ENCODE measurements at regions not wholly inside any gene's neighbourhood (a gene's known extent, or its start where the extent isn't known, plus 50 kb on each side); places are given as distances from the start of the nearest gene placed in this dataset.

DNA sequence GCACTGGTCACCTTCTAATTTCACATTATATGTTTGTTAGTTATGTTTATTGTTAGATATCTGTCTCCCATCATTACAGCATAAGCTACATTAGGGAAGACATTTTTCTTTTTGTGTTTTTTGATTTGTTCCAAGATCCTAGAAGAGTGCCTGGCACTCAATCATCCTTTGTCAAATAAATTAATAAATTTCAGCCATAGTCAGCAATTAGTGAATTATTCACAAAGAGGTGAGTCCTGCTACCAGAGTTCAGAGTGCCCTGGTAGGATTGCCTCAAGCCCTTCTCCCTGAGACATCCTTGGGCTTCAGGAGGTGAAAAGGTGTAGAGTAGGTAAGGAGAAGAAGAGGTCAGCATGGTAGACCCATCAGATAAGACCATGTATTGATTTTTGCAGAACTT is 186.2 kb upstream of the CTAGE1 start:
- no peaks in the 10 kb centered on the region for H3K79me2 ChIP-seq (ENCODE audit: insufficient read depth, low read length)
- H3K9me2 ChIP-seq (replicated peaks; ENCODE audit: insufficient read depth, low read length) = no peaks in the 10 kb centered on the region
- no peaks in the 10 kb centered on the region for H4K20me1 ChIP-seq (ENCODE audit: low read depth, low read length)
- no peak overlapping the region for H2AFZ ChIP-seq (ENCODE audit: low read depth, low read length, severe bottlenecking)
- no peaks in the 10 kb centered on the region for H3K9me3 ChIP-seq (ENCODE audit: insufficient read depth, low read length)
- no peaks in the 10 kb centered on the region for H3F3A ChIP-seq (ENCODE audit: insufficient read depth)
- no peak overlapping the region for H3K27ac ChIP-seq (ENCODE audit: low read depth, low read length)
- H3K27me3 ChIP-seq (ENCODE audit: low read length) = no peaks in the 10 kb centered on the region
- H3K36me3 ChIP-seq (ENCODE audit: low read length) = no peaks in the 10 kb centered on the region
- H3K4me2 ChIP-seq (ENCODE audit: low read depth, low read length, poor library complexity, severe bottlenecking) = no peak overlapping the region
- no peak for TF ChIP-seq EZH2phosphoT487 (conservative IDR thresholded peaks at IDR 0.05; ENCODE audit: low read length)
- TF ChIP-seq, protein P1, sequence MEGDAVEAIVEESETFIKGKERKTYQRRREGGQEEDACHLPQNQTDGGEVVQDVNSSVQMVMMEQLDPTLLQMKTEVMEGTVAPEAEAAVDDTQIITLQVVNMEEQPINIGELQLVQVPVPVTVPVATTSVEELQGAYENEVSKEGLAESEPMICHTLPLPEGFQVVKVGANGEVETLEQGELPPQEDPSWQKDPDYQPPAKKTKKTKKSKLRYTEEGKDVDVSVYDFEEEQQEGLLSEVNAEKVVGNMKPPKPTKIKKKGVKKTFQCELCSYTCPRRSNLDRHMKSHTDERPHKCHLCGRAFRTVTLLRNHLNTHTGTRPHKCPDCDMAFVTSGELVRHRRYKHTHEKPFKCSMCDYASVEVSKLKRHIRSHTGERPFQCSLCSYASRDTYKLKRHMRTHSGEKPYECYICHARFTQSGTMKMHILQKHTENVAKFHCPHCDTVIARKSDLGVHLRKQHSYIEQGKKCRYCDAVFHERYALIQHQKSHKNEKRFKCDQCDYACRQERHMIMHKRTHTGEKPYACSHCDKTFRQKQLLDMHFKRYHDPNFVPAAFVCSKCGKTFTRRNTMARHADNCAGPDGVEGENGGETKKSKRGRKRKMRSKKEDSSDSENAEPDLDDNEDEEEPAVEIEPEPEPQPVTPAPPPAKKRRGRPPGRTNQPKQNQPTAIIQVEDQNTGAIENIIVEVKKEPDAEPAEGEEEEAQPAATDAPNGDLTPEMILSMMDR (IDR thresholded peaks at IDR 0.05; ENCODE audit: insufficient read depth, low read length, poor library complexity, severe bottlenecking) = no peak
- H3K9ac ChIP-seq (ENCODE audit: low read length) = no peak overlapping the region
- no peak overlapping the region for H3K4me3 ChIP-seq (ENCODE audit: insufficient read depth, low read length, poor library complexity, severe bottlenecking)

DNA sequence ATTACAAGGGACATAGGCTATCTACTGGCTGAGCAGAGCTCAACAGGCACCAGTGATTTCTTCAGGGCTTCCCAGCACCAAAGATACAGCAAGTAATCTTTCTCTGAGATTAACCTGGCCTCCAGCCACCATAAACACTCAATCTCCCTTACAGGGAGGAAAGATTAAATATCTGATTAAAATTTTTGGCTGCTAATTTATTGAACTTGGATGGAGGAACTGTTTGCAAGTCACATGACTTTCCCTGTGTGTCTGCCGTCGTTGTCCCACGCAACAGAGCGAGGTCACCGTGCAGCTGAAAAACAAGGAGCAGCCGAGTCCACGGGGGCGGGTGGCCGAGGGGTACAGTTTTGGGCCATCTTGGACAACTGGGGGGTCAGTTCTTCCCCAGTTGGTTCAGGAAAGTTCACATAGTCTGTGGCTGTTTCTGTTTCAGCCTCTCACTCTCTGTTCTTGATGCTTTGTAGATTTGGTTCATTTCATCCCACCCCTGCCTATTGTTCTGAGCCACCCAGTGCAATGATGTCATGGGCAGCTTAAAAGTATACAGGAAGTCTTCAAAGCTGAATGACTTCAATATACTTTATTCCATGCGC is 186.8 kb upstream of the CTAGE1 start:
- no peak for TF ChIP-seq EZH2phosphoT487 (conservative IDR thresholded peaks at IDR 0.05; ENCODE audit: low read length)
- no peak overlapping the region for H3K9ac ChIP-seq (ENCODE audit: low read length)
- no peak overlapping the region for H2AFZ ChIP-seq (ENCODE audit: low read depth, low read length, severe bottlenecking)
- no peak overlapping the region for H3K4me2 ChIP-seq (ENCODE audit: low read depth, low read length, poor library complexity, severe bottlenecking)
- H3K36me3 ChIP-seq (ENCODE audit: low read length) = no peaks in the 10 kb centered on the region
- H3K79me2 ChIP-seq (ENCODE audit: insufficient read depth, low read length) = no peaks in the 10 kb centered on the region
- H3F3A ChIP-seq (ENCODE audit: insufficient read depth) = no peaks in the 10 kb centered on the region
- H4K20me1 ChIP-seq (ENCODE audit: low read depth, low read length) = no peaks in the 10 kb centered on the region
- no peaks in the 10 kb centered on the region for H3K9me3 ChIP-seq (ENCODE audit: insufficient read depth, low read length)
- H3K27me3 ChIP-seq (ENCODE audit: low read length) = no peaks in the 10 kb centered on the region
- no peaks in the 10 kb centered on the region for H3K9me2 ChIP-seq (replicated peaks; ENCODE audit: insufficient read depth, low read length)
- H3K27ac ChIP-seq (ENCODE audit: low read depth, low read length) = no peak overlapping the region
- no peak overlapping the region for H3K4me3 ChIP-seq (ENCODE audit: insufficient read depth, low read length, poor library complexity, severe bottlenecking)

DNA sequence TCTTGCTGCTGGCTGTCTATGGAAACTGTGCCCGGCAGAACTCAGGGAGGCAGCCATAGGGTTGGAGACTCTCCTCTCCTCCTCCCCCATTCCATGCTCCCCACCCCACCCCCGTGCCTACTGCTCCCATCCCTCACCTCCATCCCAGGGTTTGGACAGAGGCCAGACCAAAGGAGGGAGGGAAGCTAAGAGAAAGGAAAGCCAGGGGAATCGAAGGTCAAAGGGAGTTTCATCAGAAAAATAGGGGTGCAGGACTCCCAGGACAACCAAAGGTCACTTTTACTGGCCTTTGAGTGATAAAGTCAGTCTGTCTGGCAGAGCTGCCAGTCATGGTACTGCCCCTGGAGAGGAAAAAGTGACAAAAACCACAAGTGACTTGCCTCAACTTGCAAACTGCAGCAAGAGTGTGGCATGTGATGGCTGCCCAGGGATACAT is 187.3 kb upstream of the CTAGE1 start:
- no peaks in the 10 kb centered on the region for H3K9me3 ChIP-seq (ENCODE audit: insufficient read depth, low read length)
- H3K27me3 ChIP-seq (ENCODE audit: low read length) = no peaks in the 10 kb centered on the region
- H3K27ac ChIP-seq (ENCODE audit: low read depth, low read length) = no peak overlapping the region
- no peak overlapping the region for H3K9ac ChIP-seq (ENCODE audit: low read length)
- H3F3A ChIP-seq (ENCODE audit: insufficient read depth) = no peaks in the 10 kb centered on the region
- TF ChIP-seq EZH2phosphoT487 (conservative IDR thresholded peaks at IDR 0.05; ENCODE audit: low read length) = no peak
- TF ChIP-seq, protein P1 (IDR thresholded peaks at IDR 0.05; ENCODE audit: insufficient read depth, low read length, poor library complexity, severe bottlenecking) = no peak
- H3K9me2 ChIP-seq (replicated peaks; ENCODE audit: insufficient read depth, low read length) = no peaks in the 10 kb centered on the region
- no peaks in the 10 kb centered on the region for H4K20me1 ChIP-seq (ENCODE audit: low read depth, low read length)
- H2AFZ ChIP-seq (ENCODE audit: low read depth, low read length, severe bottlenecking) = no peak overlapping the region
- no peak overlapping the region for H3K4me2 ChIP-seq (ENCODE audit: low read depth, low read length, poor library complexity, severe bottlenecking)
- H3K36me3 ChIP-seq (ENCODE audit: low read length) = no peaks in the 10 kb centered on the region
- no peak overlapping the region for H3K4me3 ChIP-seq (ENCODE audit: insufficient read depth, low read length, poor library complexity, severe bottlenecking)
- no peaks in the 10 kb centered on the region for H3K79me2 ChIP-seq (ENCODE audit: insufficient read depth, low read length)

DNA sequence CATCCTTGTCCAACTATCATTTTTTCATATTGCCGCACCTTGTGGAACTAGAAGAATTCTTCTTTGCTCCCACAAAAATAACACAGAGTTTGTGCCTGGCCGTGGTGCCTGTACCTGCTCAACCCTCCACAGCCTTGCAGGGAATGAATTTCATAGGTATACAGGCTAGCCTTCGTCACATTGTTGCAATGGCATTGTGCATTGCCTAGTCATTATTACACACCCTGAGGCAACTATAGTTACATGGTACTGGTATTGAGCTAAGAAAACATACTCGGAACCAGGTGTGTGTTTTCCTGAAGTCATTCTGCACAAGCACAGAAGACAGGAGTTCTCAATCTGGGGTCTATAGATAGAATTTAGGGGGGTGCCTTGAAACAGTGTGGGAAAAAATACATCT is 188.0 kb upstream of the CTAGE1 start:
- H3K36me3 ChIP-seq (ENCODE audit: low read length) = no peaks in the 10 kb centered on the region
- H3K79me2 ChIP-seq (ENCODE audit: insufficient read depth, low read length) = no peaks in the 10 kb centered on the region
- H3K9me3 ChIP-seq (ENCODE audit: insufficient read depth, low read length) = no peaks in the 10 kb centered on the region
- H3K27me3 ChIP-seq (ENCODE audit: low read length) = no peaks in the 10 kb centered on the region
- H2AFZ ChIP-seq (ENCODE audit: low read depth, low read length, severe bottlenecking) = no peak overlapping the region
- H3F3A ChIP-seq (ENCODE audit: insufficient read depth) = no peaks in the 10 kb centered on the region
- no peaks in the 10 kb centered on the region for H4K20me1 ChIP-seq (ENCODE audit: low read depth, low read length)
- H3K9me2 ChIP-seq (replicated peaks; ENCODE audit: insufficient read depth, low read length) = no peaks in the 10 kb centered on the region
- no peak overlapping the region for H3K4me3 ChIP-seq (ENCODE audit: insufficient read depth, low read length, poor library complexity, severe bottlenecking)
- H3K4me2 ChIP-seq (ENCODE audit: low read depth, low read length, poor library complexity, severe bottlenecking) = no peak overlapping the region
- H3K27ac ChIP-seq (ENCODE audit: low read depth, low read length) = no peak overlapping the region
- TF ChIP-seq EZH2phosphoT487 (conservative IDR thresholded peaks at IDR 0.05; ENCODE audit: low read length) = no peak
- TF ChIP-seq, protein P1 (IDR thresholded peaks at IDR 0.05; ENCODE audit: insufficient read depth, low read length, poor library complexity, severe bottlenecking) = no peak
- H3K9ac ChIP-seq (ENCODE audit: low read length) = no peak overlapping the region
